Osteocyte (in vitro differentiated cells): ENCODE measurements at regions not wholly inside any gene's neighbourhood (a gene's known extent, or its start where the extent isn't known, plus 50 kb on each side); places are given as distances from the start of the nearest gene placed in this dataset.
"Not testable (repeated sequence)": the region's sequence is repeated elsewhere in the genome, so short reads cannot be mapped to it uniquely, and the experiment has no call there.

ENCODE experiments used
- DNase-seq: peaks from one replicate; pipeline ENCODE4 v3.0.0; 2021; ENCODE audit warnings: mixed read lengths; ENCODE audit not compliant: unreplicated experiment; ENCODE audit errors: extremely low spot score
- H3K27ac Mint-ChIP-seq: one replicate; pipeline ENCODE4 v1.8.0; 2021; ENCODE audit warnings: mild to moderate bottlenecking, mixed read lengths; ENCODE audit not compliant: unreplicated experiment
- H3K27me3 Mint-ChIP-seq: one replicate; pipeline ENCODE4 v1.8.0; 2021; ENCODE audit warnings: mixed read lengths; ENCODE audit not compliant: unreplicated experiment
- H3K36me3 Mint-ChIP-seq: one replicate; pipeline ENCODE4 v1.8.0; 2021; ENCODE audit warnings: mixed read lengths; ENCODE audit not compliant: unreplicated experiment
- H3K4me1 Mint-ChIP-seq: one replicate; pipeline ENCODE4 v1.8.0; 2021; ENCODE audit warnings: mixed read lengths; ENCODE audit not compliant: unreplicated experiment
- H3K4me3 Mint-ChIP-seq: one replicate; pipeline ENCODE4 v1.8.0; 2021; ENCODE audit warnings: mild to moderate bottlenecking, moderate library complexity, mixed read lengths; ENCODE audit not compliant: unreplicated experiment
- H3K9me3 Mint-ChIP-seq: one replicate; pipeline ENCODE4 v1.8.0; 2021; ENCODE audit warnings: mixed read lengths; ENCODE audit not compliant: unreplicated experiment
- TF ChIP-seq, protein P1 (sequence below): fragments of 200-600 bp; sonication (generic); IDR thresholded peaks from 2 replicates; pipeline ENCODE4 v1.5.0; 2021; ENCODE audit warnings: antibody characterized with exemption, mild to moderate bottlenecking, moderate library complexity

DNA sequence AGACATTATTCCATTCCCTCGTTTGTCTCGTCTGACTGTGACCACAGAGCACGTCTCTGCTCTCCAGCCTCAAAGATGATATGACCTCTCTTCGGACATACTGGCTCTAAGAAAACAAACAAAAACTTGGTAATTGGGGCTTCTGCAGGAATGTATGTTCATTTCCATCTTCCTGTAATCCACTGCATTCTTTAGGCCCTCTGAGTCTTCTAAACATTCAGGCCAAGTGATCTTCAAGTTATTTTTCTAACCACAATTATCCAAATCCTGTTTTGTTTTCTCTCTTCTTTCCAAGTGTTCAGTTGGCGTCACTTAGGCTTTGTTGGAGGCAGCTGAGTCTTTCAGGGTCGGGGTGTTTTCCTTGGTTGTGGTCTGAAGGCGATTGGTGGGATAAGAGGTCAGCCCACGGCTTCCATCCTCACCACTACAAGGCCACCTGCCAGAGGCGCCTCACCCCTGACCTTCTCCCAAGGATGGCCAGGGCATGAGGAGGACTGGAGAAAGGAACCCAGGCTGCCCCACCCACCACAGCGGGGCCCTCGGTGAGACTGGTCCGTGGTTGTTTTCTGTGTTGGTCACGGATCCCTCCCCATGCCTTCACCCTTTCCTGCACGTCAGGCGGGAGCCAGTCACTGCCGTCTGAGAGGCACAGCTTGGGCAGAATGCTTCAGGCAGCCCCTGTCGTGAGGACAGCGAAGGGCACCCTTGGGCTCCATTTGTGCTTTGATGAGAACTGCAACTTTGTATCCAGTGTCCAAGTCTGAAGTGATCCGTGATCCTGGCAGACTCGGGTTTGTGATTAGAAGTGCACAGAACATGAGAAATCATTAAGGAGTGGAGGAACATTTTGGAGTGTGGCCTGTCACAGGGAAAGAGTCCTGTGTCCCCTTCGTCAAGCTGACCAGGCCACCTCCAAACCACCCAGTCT, 88.6 kb upstream of the FHL2 start:
- peaks cover 2% of the 10 kb centered on the region for H3K36me3 Mint-ChIP-seq
- TF ChIP-seq, protein P1, sequence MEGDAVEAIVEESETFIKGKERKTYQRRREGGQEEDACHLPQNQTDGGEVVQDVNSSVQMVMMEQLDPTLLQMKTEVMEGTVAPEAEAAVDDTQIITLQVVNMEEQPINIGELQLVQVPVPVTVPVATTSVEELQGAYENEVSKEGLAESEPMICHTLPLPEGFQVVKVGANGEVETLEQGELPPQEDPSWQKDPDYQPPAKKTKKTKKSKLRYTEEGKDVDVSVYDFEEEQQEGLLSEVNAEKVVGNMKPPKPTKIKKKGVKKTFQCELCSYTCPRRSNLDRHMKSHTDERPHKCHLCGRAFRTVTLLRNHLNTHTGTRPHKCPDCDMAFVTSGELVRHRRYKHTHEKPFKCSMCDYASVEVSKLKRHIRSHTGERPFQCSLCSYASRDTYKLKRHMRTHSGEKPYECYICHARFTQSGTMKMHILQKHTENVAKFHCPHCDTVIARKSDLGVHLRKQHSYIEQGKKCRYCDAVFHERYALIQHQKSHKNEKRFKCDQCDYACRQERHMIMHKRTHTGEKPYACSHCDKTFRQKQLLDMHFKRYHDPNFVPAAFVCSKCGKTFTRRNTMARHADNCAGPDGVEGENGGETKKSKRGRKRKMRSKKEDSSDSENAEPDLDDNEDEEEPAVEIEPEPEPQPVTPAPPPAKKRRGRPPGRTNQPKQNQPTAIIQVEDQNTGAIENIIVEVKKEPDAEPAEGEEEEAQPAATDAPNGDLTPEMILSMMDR = no peak
- peaks cover 37% of the 10 kb centered on the region for H3K4me1 Mint-ChIP-seq
- peaks cover 9% of the 10 kb centered on the region for H3K9me3 Mint-ChIP-seq
- no peak overlapping the region for H3K4me3 Mint-ChIP-seq
- peaks cover 32% of the 10 kb centered on the region for H3K27me3 Mint-ChIP-seq
- peak overlapping the region; percentile 73 for H3K27ac Mint-ChIP-seq
- DNase-seq = no peak

DNA sequence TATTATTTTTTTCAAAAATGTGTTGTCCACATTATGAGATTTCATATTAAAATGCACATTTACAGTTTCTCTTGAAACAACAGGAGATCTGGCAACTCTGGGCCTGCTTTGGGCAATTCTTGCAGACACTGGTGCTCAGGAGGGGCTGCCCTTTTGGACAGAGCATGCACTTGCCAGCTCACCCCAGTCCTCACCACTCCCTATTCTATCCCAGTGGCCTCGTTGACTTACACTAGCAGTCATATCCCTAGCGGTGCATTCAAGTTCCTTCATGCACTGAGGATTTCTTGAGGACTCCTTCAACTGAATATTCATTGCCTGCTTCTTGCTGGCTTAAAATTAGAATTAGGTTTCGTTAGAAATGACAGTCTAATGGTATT, 87.9 kb upstream of the FHL2 start:
- Mint-ChIP-seq H3K4me3 (no peak overlapping the region), H3K27me3 (peaks cover 27% of the 10 kb centered on the region), H3K27ac (peak overlapping the region; percentile 73), H3K4me1 (peaks cover 37% of the 10 kb centered on the region), H3K9me3 (peaks cover 5% of the 10 kb centered on the region), H3K36me3 (peaks cover 1% of the 10 kb centered on the region)
- no peak for DNase-seq
- TF ChIP-seq, protein P1 = no peak

DNA sequence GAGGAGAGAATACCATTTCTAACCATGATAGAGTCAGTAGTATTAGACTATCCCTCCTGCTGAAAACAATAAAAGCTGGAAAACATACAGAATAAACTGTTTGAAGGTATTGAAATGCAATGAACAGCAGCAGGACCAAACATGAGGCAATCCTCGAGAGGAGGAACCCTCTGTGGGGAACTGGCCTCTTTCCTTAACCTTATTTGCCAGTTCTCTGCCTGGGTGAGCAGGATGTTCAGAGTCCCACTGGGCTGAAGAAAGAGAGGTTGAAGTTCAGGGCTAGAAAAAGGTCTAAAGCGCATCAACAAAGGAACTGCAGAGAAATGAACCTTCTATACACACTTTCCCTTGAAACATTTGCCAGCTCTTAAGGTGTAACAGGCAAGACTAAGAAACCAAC, 79.8 kb upstream of the FHL2 start:
- Mint-ChIP-seq H3K9me3 (peaks cover 17% of the 10 kb centered on the region), H3K27ac (no peak overlapping the region)

DNA sequence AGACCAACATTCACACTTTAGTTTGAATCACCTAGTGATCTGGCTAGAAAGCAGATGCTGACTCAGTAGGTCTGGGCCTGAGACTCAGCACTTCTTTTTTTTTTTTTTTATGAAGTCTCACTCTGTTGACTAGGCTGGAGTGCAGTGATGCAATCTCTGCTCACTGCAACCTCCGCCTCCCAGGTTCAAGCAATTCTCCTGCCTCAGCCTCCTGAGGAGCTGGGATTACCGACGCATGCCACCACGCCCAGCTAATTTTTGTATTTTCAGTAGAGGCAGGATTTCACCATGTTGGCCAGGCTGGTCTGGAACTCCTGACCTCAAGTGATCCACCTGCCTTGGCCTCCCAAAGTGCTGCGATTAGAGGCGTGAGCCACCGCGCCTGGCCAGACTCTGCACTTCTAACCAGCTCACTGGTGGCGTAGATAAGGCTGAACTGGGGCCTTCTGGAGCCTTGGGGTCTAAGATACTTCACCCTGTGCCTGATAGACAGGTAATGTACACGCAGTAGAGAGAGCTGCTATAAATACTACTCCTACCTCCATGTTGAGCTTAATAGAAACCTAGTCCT, 78.3 kb upstream of the FHL2 start:
- H3K27ac Mint-ChIP-seq = not testable (repeated sequence)

More for the DNA sequence above, 79.8 kb upstream of the FHL2 start:
- no peak overlapping the region for H3K4me3 Mint-ChIP-seq
- no peak for DNase-seq
- peaks cover 9% of the 10 kb centered on the region for H3K4me1 Mint-ChIP-seq
- peaks cover 14% of the 10 kb centered on the region for H3K36me3 Mint-ChIP-seq
- TF ChIP-seq, protein P1 = no peak
- H3K27me3 Mint-ChIP-seq = peaks cover 63% of the 10 kb centered on the region

DNA sequence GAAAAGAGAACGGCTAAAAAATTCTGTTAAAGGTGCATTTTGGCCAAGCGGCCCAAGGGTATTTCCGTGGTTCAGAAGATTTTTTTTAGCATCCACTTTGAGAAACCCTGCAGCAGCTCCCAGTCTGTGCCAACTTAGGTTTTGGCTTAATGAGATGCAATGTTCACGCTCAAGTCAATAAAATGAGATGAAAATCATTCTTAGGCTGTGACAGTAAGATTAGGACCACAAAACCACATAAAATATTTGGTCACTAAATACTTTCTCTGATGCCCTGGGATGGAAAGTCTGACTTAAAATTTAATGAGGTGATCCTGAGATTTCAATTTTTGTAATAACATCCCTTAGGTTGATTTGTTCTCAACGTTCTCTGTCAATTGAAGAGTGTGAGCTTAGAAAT, 74.2 kb upstream of the FHL2 start:
- DNase-seq = no peak
- peak overlapping the region; percentile 2 for H3K27ac Mint-ChIP-seq
- H3K4me3 Mint-ChIP-seq = no peak overlapping the region
- no peaks in the 10 kb centered on the region for H3K9me3 Mint-ChIP-seq
- H3K36me3 Mint-ChIP-seq = no peaks in the 10 kb centered on the region
- H3K4me1 Mint-ChIP-seq = peaks cover 15% of the 10 kb centered on the region
- H3K27me3 Mint-ChIP-seq = peaks cover 72% of the 10 kb centered on the region
- TF ChIP-seq, protein P1 = no peak

More for the DNA sequence above, 78.3 kb upstream of the FHL2 start:
- peaks cover 13% of the 10 kb centered on the region for H3K4me1 Mint-ChIP-seq
- peaks cover 76% of the 10 kb centered on the region for H3K27me3 Mint-ChIP-seq
- H3K36me3 Mint-ChIP-seq = peaks cover 14% of the 10 kb centered on the region
- DNase-seq, H3K4me3 Mint-ChIP-seq: not testable (repeated sequence)
- H3K9me3 Mint-ChIP-seq = peaks cover 17% of the 10 kb centered on the region
